DOHH2 (cell line): ENCODE measurements at regions not wholly inside any gene's neighbourhood (a gene's known extent, or its start where the extent isn't known, plus 50 kb on each side); places are given as distances from the start of the nearest gene placed in this dataset.
"Not testable (repeated sequence)": the region's sequence is repeated elsewhere in the genome, so short reads cannot be mapped to it uniquely, and the experiment has no call there.

Experiments used
- H3F3A ChIP-seq: fragments of 200-600 bp; sonication (generic), shearing (Covaris generic); 2 replicates; pipeline ENCODE4 v1.6.0; 2016; ENCODE audit warnings: antibody characterized with exemption, mild to moderate bottlenecking; ENCODE audit not compliant: control insufficient read depth, insufficient read depth
- H3K27ac ChIP-seq: fragments of 200-600 bp; sonication (generic); 2 replicates; pipeline ENCODE4 v1.5.1; 2014; ENCODE audit warnings: low read depth, mild to moderate bottlenecking, low read length, moderate library complexity
- H3K27me3 ChIP-seq: fragments of 200-600 bp; sonication (generic); 2 replicates; pipeline ENCODE4 v1.6.1; 2014; ENCODE audit warnings: mild to moderate bottlenecking, low read length, mixed read lengths; ENCODE audit not compliant: control insufficient read depth
- H3K36me3 ChIP-seq: fragments of 200-600 bp; sonication (generic); 2 replicates; pipeline ENCODE4 v1.6.1; 2014; ENCODE audit warnings: mild to moderate bottlenecking, low read length, moderate library complexity, mixed read lengths; ENCODE audit not compliant: control insufficient read depth
- H3K4me1 ChIP-seq: fragments of 200-600 bp; sonication (generic); 2 replicates; pipeline ENCODE4 v1.6.1; 2014; ENCODE audit warnings: mild to moderate bottlenecking, low read length, mixed read lengths; ENCODE audit not compliant: control insufficient read depth
- H3K4me2 ChIP-seq: fragments of 200-600 bp; sonication (generic); 2 replicates; pipeline ENCODE4 v1.6.0; 2014; ENCODE audit warnings: mild to moderate bottlenecking, low read length, moderate library complexity
- H3K4me3 ChIP-seq: fragments of 200-600 bp; sonication (generic); 2 replicates; pipeline ENCODE4 v1.5.1; 2014; ENCODE audit warnings: mild to moderate bottlenecking, low read length, mixed read lengths
- H3K79me2 ChIP-seq: fragments of 200-600 bp; sonication (generic); 2 replicates; pipeline ENCODE4 v1.6.1; 2014; ENCODE audit warnings: mild to moderate bottlenecking, low read length, mixed read lengths; ENCODE audit not compliant: control insufficient read depth
- H3K9me2 ChIP-seq: fragments of 200-600 bp; sonication (generic); replicated peaks from 2 replicates; pipeline ENCODE4 v1.6.1; 2014; ENCODE audit warnings: mild to moderate bottlenecking, low read length, mixed read lengths; ENCODE audit not compliant: control insufficient read depth
- H3K9me3 ChIP-seq: fragments of 200-600 bp; sonication (generic); 2 replicates; pipeline ENCODE4 v1.6.1; 2014; ENCODE audit warnings: antibody characterized with exemption, low read length, mixed read lengths; ENCODE audit not compliant: control insufficient read depth, insufficient read depth
- H4K20me1 ChIP-seq: fragments of 200-600 bp; sonication (generic); 2 replicates; pipeline ENCODE4 v1.6.0; 2014; ENCODE audit warnings: low read depth, mild to moderate bottlenecking, antibody characterized with exemption, low read length, moderate library complexity; ENCODE audit not compliant: control insufficient read depth, insufficient read depth
- CTCF ChIP-seq: fragments of 200-600 bp; sonication (generic); IDR thresholded peaks from one replicate; pipeline ENCODE4 v1.5.1; 2014; ENCODE audit warnings: antibody characterized with exemption, mild to moderate bottlenecking, low read depth, low read length; ENCODE audit not compliant: poor library complexity, severe bottlenecking
- EZH2phosphoT487 ChIP-seq: fragments of 200-600 bp; sonication (generic); IDR thresholded peaks from 2 replicates; pipeline ENCODE4 v1.6.1; 2017; ENCODE audit warnings: borderline replicate concordance, mild to moderate bottlenecking, antibody characterized with exemption, low read length, moderate library complexity, mixed read lengths

- H4K20me1 ChIP-seq: no peaks in the 10 kb centered on the region
- no peaks in the 10 kb centered on the region for H3K4me1 ChIP-seq
- no peaks in the 10 kb centered on the region for H3F3A ChIP-seq
- no peaks in the 10 kb centered on the region for H3K36me3 ChIP-seq
- no peak overlapping the region for H3K27ac ChIP-seq
- no peak overlapping the region for H3K4me2 ChIP-seq
- H3K9me3 ChIP-seq: no peaks in the 10 kb centered on the region
- H3K27me3 ChIP-seq: no peaks in the 10 kb centered on the region
- no peaks in the 10 kb centered on the region for H3K9me2 ChIP-seq
- H3K79me2 ChIP-seq: no peaks in the 10 kb centered on the region
- no peak overlapping the region for H3K4me3 ChIP-seq
- TF ChIP-seq EZH2phosphoT487: no peak
- no peak for TF ChIP-seq CTCF
Measured at GRCh38 chr15:93333796-93334195, 244.8 kb upstream of the RGMA start.

- H3K4me3 ChIP-seq, H3F3A ChIP-seq, H3K27me3 ChIP-seq, H3K79me2 ChIP-seq, H3K9me2 ChIP-seq, H3K27ac ChIP-seq, H3K9me3 ChIP-seq, H4K20me1 ChIP-seq, H3K4me1 ChIP-seq, H3K4me2 ChIP-seq, H3K36me3 ChIP-seq: not testable (repeated sequence)
Measured at GRCh38 chr15:93333126-93333525, 244.1 kb upstream of the RGMA start.

GRCh38 chr15:93332168-93332553 is 243.2 kb upstream of the RGMA start:
- no peaks in the 10 kb centered on the region for H3K27me3 ChIP-seq
- no peak overlapping the region for H3K4me2 ChIP-seq
- H3K4me3 ChIP-seq: no peak overlapping the region
- H3K79me2 ChIP-seq: no peaks in the 10 kb centered on the region
- no peaks in the 10 kb centered on the region for H3K9me3 ChIP-seq
- TF ChIP-seq EZH2phosphoT487 (no peak), CTCF (no peak)
- no peaks in the 10 kb centered on the region for H3F3A ChIP-seq
- H3K36me3 ChIP-seq: no peaks in the 10 kb centered on the region
- H4K20me1 ChIP-seq: no peaks in the 10 kb centered on the region
- H3K9me2 ChIP-seq: no peaks in the 10 kb centered on the region
- no peaks in the 10 kb centered on the region for H3K4me1 ChIP-seq
- H3K27ac ChIP-seq: no peak overlapping the region

GRCh38 chr15:93331545-93332167 is 242.6 kb upstream of the RGMA start:
- Histone ChIP-seq H3K9me2 (no peaks in the 10 kb centered on the region), H3K27me3 (no peaks in the 10 kb centered on the region), H4K20me1 (no peaks in the 10 kb centered on the region), H3K79me2 (no peaks in the 10 kb centered on the region), H3K27ac (no peak overlapping the region), H3K4me3 (no peak overlapping the region), H3K36me3 (no peaks in the 10 kb centered on the region), H3K4me2 (no peak overlapping the region), H3K4me1 (no peaks in the 10 kb centered on the region), H3K9me3 (no peaks in the 10 kb centered on the region), H3F3A (no peaks in the 10 kb centered on the region)
- no peak for TF ChIP-seq EZH2phosphoT487
- TF ChIP-seq CTCF: no peak
